ENCODE measurements at regions not wholly inside any gene's neighbourhood (a gene's known extent, or its start where the extent isn't known, plus 50 kb on each side); places are given as distances from the start of the nearest gene placed in this dataset.

- Histone ChIP-seq H3K36me3 (no peaks in the 10 kb centered on the region), H3K27ac (no peak overlapping the region), H3K4me3 (no peak overlapping the region), H3K27me3 (peaks cover 0 to 4% (median 0%) of the 10 kb centered on the region in 7 donors), H3K4me1 (peaks cover 0 to 5% (median 0%) of the 10 kb centered on the region in 9 donors), H3K9me3 (peaks cover 0 to 28% (median 10%) of the 10 kb centered on the region in 11 donors)
- TF ChIP-seq CTCF (IDR thresholded peaks at IDR 0.05): no peak
- no peak for DNase-seq
- intact Hi-C loops (cut with DNase I): loop anchor here in 1 of 10 donors (10.0 kb wide), 1 partner anchor 173 kb away; no protein-coding TSS in a partner anchor
- ATAC-seq: no peak
- 79 to 86% methylated on average over 1 of the region's 1 CpG for WGBS, 2 donors
These were observed 217.6 kb upstream of the PMEPA1 start for GRCh38 chr20:57927376-57927775.

GRCh38 chr20:57922706-57923105, 212.9 kb upstream of the PMEPA1 start:
- H3K36me3 ChIP-seq: no peaks in the 10 kb centered on the region
- no peak overlapping the region for H3K27ac ChIP-seq
- no peaks in the 10 kb centered on the region for H3K27me3 ChIP-seq
- H3K4me3 ChIP-seq: no peak overlapping the region
- intact Hi-C loops (cut with DNase I): loop anchor here in 1 of 10 donors (10.0 kb wide), 1 partner anchor 168 kb away; no protein-coding TSS in a partner anchor
- H3K4me1 ChIP-seq: no peaks in the 10 kb centered on the region
- H3K9me3 ChIP-seq: peaks cover 0 to 22% (median 10%) of the 10 kb centered on the region in 11 donors
- DNase-seq: no peak
- ATAC-seq: peak in 1 of 8 donors; percentile 38
- TF ChIP-seq CTCF (IDR thresholded peaks at IDR 0.05): no peak
- 51 to 59% methylated on average over 10 of the region's 10 CpGs for WGBS, 2 donors

- Histone ChIP-seq H3K4me1 (no peaks in the 10 kb centered on the region), H3K9me3 (peaks cover 0 to 21% (median 10%) of the 10 kb centered on the region in 11 donors), H3K4me3 (no peak overlapping the region), H3K36me3 (no peaks in the 10 kb centered on the region), H3K27me3 (no peaks in the 10 kb centered on the region), H3K27ac (no peak overlapping the region)
- TF ChIP-seq CTCF (IDR thresholded peaks at IDR 0.05): no peak
- intact Hi-C loops (cut with DNase I): loop anchor here in 1 of 10 donors (10.0 kb wide), 1 partner anchor 167 kb away; no protein-coding TSS in a partner anchor
- WGBS, 2 donors: 71 to 85% methylated on average over 4 of the region's 4 CpGs
- ATAC-seq (no peak), DNase-seq (no peak)
These were observed 212.3 kb upstream of the PMEPA1 start for GRCh38 chr20:57922083-57922482.

- no peak for DNase-seq
- H3K27ac ChIP-seq: no peak overlapping the region
- WGBS, 2 donors: 84 to 86% methylated on average over 8 of the region's 8 CpGs
- H3K36me3 ChIP-seq: no peaks in the 10 kb centered on the region
- no peak for ATAC-seq
- no peaks in the 10 kb centered on the region for H3K27me3 ChIP-seq
- no peak overlapping the region for H3K4me3 ChIP-seq
- TF ChIP-seq CTCF (IDR thresholded peaks at IDR 0.05): no peak
- peaks cover 0 to 17% (median 10%) of the 10 kb centered on the region in 11 donors for H3K9me3 ChIP-seq
- no peaks in the 10 kb centered on the region for H3K4me1 ChIP-seq
- intact Hi-C loops (cut with DNase I): loop anchor here in 1 of 10 donors (10.0 kb wide), 1 partner anchor 167 kb away; no protein-coding TSS in a partner anchor
These were observed 211.9 kb upstream of the PMEPA1 start for GRCh38 chr20:57921676-57922075.

All from heart right ventricle (tissue), 16 donors.